HG02763 (cell line): ENCODE measurements at regions not wholly inside any gene's neighbourhood (a gene's known extent, or its start where the extent isn't known, plus 50 kb on each side); places are given as distances from the start of the nearest gene placed in this dataset.

ENCODE experiments used
- ATAC-seq: cut with Tn5 transposase; IDR thresholded peaks from one replicate; pipeline ENCODE4 v1.9.1; 2021; ENCODE audit warnings: mild to moderate bottlenecking, moderate library complexity; ENCODE audit not compliant: unreplicated experiment

DNA sequence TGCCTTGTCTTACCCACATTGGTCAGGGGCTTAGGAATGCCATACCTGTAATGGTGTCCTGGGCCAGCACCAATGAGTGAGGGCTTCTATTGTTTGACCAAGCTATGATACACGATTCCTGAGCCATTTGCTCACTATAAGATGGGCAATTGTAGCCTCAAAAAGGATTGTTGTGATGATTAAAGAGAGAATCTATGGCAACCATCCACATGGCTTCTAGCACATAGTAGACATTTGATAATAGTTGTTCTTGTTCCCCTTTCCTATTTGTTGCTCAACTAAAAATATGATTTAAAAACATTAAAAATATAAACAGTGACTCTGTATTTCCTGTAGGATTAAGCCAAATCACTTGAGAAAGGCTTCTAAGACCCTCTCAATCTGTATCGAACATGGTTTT lies 366.1 kb downstream of the PCNX1 start:
- ATAC-seq, result no peak

DNA sequence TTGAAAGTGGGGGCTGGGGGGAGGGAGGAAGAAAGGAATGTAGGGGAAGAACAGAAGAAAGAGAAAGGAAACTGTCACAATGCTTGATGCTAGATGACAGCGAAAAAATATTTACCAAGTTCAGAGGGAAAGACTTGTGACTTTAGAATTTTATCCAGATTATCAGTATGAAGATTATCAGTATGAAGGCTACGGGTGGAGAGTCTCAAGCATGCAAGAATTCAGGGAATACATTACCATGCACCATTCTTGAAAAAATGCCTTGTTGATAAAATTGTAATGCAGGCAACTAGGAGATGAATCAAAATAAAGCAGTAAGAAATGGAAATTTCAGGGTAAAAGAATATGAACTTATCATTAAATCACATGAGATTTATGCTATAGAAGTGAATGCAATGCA lies 376.8 kb downstream of the PCNX1 start:
- no peak for ATAC-seq

DNA sequence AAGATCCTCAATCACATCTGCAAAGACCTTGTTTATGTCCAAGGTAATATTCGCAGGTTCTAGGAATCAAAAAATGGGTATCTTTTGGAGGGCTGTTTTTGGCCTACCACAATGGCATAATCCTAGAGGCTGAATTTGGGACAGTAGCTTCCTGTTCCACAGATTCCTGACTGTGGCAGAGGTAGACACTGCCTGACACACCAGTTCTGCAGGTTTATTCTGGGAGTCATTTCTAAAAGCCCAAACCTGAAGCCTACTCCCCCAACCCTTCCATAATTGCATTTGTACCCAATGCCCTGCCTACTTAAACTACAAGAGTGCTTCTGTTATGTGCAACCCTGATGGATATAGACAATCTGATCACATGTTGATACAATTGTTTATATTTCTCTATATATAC lies 378.9 kb downstream of the PCNX1 start:
- ATAC-seq, result no peak

DNA sequence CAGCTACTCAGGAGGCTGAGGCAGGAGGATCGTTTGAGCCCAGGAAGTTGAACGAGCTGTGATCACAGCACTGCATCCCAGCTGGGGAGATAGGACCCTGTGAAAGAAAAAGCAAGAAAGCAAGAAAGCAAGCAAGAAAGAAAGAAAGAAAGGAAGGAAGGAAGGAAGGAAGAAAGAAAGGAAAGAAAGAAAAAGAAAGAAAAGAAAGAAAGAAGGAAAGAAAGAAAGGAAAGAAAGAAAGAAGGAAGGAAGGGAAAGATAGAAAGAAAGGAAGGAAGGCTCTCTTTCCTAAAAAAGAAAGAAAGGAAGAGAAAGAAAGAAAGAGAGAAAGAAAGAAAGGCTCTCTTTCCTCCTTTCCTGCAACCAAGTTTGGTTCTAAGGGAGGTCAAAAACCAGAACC lies 380.3 kb downstream of the PCNX1 start:
- no peak for ATAC-seq

DNA sequence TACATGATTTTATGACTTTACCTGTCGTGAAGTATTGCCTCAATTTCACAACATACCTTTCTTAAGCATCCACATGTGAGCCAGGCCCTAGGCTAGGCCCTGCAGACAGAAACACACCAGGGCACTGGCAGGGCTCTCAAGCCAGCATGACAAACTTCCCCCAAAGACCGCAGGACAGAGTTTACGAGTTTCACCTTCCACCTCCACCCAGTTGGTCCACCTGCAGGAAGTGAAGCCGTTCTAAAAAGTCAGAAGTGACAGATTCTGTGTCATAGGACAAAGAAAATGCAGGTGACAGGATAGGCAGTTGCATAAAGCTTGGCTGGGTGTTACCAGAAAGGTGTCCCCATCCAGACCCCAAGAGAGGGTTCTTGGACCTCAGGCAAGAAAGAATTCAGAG lies 382.3 kb downstream of the PCNX1 start:
- peak; percentile 79 for ATAC-seq

DNA sequence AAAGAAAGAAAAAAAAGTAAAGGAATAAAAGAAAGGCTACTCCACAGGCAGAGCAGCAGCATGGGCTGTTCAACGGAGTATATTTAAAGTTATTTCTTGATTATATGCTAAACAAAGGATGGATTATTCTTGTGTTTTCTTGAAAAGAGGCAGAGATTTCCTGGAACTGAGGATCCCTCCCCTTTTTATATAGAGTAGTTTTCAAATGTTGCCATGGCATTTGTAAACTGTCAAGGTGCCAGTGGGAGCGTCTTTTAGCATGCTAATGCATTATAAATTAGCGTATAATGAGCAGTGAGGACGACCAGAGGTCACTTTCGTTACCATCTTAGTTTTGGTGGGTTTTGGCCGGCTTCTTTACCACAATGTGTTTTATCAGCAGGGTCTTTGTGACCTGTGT lies 383.0 kb downstream of the PCNX1 start:
- ATAC-seq, result no peak

DNA sequence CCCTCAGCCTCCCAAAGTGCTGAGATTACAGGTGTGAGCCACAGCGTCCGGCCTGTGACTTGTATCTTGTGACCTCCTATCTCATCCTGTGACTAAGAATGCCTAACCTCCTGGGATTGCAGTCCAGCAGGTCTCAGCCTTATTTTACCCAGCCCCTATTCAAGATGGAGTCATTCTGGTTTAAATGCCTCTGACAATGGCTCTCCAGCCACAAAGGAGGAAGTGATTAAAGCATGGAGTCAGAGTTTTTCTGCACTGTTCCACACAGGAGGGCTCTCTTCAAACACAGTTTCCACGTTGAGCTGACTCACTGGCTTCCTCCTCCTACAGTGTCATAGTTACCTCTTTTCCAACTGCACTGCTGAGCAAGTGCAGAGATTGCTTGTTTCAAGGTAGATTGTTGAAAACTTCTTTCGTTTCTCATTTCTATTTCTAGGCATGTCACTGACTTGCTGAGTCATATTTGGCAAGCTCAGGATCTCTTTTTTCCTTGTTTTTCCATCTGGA lies 383.8 kb downstream of the PCNX1 start:
- ATAC-seq, result no peak

DNA sequence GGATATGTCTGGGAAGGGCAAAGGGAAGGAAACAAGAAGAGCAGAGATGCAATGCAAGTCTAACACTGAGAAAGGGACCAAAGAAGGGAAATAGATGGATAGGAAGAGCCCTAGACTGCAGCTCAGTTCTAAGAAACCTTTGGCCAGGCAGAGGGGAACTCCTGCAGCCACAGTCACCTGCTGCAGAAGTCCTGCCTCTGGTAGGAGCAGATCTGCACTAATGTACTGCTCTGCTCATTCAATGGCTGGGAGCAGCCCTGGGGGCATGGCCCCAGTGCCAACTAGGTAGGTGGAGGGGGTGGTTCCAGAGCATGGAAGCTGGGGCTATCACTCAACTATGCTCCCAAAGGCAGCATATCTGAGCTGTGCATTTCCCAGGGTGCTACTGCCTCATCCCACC lies 388.9 kb downstream of the PCNX1 start:
- no peak for ATAC-seq

DNA sequence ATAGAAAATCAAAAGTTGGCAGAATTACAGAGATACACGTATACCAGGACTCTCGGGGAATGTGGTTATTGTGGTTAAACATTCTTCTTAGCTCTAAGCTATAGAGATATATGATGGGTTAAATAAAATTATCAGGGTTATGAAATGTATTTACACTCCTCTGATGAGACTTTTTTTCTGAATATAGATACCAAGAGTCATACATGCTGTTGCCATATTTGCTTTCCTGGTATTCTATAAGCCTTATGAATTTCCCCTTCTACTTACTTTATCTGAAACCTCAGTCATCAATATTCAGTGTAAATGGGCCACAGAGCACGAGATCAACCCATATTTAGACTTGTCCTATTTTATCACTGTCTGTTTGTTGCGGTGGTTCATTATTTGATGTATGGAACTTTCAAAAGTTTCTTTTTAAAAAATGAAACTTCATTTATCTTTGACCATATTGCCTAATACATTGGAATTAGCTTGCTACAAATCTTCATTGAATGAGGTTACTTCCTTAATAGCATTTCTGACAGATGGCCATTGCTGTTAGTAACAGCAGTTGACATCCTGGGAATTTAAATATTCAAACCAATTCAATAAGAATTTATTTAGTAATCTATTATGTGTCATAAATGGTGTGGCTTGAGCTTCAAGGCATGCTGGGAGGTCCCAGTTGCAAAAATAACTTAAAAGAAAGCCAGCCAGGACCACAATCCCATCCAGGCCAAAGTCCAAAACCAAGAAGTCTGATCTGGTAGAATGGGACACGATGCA lies 393.5 kb downstream of the PCNX1 start:
- no peak for ATAC-seq

DNA sequence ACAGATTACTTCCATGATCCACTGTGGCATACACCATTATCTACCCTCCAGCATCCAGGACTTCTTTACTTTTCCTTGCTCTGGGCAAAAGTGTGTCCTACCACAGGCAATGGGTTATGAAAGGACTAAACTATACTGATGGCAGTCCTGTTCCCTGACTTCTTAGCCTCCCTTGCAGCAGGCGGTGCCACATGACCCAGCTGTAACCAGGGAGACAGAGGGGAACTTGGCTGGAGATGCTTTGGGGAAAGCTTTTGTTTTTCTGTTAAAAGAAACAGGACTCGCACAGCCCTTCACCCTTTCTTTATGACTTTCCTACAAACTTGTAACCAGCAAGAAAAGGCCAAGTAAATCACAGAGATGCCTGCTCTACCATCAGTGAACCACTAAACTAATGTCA lies 394.4 kb downstream of the PCNX1 start:
- no peak for ATAC-seq

DNA sequence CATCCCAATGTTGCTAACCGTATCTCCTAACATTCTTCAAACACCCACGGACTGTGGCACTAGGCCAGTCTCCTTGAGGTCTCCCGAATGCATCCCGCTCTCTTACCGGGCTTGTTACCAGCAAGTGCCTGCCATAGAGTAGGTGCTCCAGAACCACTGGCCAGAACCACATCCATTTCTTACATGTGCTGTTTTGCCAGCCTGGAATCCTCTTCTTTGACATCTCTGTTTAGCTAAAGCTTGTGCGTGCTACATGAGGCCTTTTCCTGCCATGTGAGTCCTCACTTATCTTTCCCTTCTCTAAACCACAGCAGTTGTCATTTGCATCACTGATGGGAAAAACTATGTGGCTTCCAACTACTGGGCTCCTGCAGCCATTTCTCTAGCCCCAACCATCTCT lies 397.4 kb downstream of the PCNX1 start:
- ATAC-seq, result no peak

DNA sequence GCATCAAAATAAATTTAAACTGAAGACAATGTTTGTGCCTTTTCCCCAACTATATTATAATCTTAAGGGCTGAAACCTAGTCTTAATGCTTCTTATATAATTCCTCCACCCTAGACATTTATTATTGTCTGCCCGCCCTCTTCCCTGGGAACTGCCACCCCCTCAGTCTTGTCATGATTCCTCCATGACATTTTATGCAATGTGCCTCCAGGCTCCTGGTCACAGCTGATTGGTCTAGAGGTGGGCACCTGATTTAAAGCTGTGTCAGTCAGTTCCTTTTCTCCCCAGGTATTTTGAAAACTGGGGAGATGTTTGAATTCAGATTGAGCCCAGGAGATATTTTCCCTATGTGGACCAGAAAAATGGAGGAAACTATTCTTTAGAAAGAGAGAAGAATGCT lies 401.4 kb downstream of the PCNX1 start:
- no peak for ATAC-seq

DNA sequence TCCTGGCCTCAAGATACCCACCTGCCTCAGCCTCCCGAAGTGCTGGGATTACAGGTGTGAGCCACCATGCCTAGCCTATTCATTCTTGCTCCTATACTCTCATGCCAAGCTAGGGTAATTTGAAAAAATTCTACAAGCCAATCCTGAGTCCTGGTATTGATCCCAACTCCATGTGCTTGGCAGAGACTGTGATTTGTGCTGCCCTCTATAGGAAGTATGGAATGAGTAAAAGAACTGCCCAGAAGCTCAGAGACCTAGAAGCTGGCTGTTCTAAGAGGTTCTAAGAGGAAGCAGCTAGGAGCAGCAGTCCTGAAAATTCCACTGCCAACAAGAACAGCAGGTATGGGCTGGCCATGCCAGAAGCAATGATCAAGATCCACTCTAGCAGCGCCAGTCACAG lies 402.5 kb downstream of the PCNX1 start:
- no peak for ATAC-seq

DNA sequence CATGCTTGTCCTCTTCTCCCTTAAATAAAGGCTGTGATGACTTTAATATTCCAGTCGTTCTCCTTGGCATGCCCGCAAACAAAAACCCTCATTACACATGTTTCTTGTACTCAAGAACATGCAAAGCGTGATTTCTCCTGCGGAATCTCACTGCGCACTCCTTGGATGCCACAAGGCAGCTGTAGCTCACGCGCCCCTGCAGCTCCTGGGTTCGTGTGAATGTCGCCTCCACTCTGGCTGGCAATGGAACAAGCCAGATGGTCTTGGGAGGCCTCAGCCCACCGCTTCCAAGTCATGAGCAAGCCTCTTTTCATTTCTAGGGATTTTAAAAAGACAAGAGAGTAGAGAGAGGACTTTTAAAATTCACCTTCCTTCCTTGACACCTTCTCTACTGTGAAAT lies 403.8 kb downstream of the PCNX1 start:
- ATAC-seq, result no peak

DNA sequence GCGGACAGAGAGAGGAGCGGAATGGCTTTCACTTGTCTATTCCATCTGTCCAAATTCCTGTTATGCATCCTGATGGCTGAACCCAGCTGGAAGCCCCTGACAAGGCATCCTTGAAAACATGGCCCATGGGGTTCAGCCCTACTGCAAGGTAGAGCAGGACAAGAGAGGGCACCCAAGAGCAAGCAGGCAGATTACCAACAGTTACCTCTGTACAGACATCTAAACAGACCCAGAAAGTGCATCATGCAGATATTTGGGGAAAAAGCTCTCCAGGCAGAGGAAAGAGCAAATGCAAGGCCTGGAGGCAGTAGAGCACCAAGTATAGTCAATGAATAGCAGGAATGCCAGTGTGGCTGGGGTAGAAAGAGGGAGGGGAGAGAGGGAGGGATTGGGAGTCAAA lies 407.5 kb downstream of the PCNX1 start:
- no peak for ATAC-seq

DNA sequence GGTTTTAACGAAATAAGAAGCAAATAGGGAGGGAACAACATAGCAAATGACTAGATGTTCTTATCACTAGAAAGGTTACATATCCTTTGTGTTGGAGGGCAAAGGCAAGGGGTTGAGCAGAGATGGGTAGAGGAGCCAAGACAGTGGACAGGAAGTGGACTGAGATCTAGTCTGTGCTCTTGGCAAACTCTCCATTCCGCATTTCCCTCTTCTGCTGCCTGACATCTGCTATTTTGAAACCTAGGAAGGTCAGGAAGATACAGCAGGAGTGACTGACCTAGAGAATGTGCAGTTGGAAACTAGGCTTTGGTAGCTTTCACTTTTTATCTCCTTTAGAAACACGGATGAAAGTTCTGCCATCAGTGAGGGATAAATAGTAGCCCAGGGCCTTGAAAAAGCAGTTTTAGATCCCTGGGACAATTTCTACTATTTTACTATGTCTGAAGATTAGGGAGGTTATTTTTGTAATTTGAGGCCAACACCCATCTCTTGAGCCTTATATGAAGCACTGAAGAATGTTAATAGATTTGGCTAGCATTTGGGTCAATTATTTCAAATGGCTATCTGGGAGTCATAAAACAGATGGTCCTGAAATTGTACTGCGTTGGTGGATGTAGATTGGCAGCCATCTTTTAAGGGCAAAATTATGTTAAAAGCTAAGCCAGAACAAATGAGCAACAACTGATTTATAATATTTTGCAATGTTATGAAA lies 410.3 kb downstream of the PCNX1 start:
- no peak for ATAC-seq

DNA sequence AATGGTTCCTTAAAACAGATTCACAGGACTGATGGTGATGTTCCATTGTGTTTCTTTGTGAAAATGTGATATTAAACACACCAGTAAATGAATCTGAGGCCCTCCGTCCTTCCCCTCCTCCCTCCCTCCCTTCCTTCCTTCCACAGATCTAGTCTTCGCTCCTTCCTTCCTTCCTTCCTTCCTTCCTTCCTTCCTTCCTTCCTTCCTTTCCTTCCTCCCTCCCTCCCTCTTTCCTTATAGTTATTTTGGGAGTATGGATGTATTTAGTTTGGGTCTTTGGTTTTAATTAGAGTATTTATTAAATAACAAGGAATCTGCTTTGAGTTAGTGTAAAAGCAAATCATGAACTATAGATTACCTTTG lies 410.8 kb downstream of the PCNX1 start:
- no peak for ATAC-seq

DNA sequence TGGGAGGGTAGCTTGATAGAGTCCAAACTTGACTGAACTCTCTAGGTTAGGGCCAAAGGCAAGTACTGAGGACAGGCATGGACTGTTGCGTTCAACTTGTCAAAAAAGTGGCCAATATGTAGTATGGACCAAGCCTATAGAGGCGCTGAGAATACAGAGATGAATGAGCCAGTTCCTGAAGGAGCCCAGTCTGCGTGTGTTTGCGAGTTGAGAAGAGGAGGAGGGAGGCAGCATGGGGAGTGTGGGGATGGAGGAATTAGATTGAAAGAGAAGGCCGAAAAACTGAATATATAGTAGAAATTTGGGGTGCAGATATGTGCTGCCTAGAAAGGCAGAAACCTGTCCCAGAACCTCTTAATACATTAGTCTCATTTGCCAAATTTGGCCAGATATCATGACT lies 412.4 kb downstream of the PCNX1 start:
- ATAC-seq, result no peak

DNA sequence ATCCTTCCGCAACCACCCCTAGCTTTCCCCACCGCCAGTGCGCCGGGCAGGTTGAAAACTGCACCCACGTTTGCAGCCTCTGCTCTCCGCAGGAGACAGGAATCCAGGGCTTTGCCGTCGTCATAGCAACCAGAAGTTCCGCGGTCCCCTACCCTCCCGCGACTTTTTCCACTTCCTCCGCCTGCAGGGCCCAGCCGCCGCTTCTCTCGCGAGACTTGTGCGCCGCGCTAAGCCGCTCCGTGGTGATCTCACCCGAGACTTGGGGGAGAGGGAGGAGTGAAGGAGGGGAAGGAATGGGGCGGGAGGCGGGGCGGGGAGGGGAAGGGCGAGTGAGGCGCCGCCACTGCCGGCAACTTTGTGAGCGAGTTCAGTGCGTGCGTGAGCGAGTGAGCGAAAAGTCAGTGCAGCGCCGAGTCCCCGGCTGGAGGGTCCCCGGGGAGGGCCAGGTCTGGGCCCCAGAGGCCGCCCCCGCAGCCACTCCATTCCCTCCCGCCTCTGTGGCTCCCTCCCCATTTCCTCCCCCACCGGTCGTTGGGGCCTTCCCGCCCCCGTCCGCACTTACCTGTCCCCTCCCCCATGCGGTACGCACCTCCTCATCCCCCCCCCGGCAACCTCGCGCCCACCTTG lies 413.0 kb downstream of the PCNX1 start, which contains the start of gene SIPA1L1:
SIPA1L1 (plus strand) TSS at position 370 of the 627 bp plus-strand sequence.
- peak; percentile 76 for ATAC-seq

DNA sequence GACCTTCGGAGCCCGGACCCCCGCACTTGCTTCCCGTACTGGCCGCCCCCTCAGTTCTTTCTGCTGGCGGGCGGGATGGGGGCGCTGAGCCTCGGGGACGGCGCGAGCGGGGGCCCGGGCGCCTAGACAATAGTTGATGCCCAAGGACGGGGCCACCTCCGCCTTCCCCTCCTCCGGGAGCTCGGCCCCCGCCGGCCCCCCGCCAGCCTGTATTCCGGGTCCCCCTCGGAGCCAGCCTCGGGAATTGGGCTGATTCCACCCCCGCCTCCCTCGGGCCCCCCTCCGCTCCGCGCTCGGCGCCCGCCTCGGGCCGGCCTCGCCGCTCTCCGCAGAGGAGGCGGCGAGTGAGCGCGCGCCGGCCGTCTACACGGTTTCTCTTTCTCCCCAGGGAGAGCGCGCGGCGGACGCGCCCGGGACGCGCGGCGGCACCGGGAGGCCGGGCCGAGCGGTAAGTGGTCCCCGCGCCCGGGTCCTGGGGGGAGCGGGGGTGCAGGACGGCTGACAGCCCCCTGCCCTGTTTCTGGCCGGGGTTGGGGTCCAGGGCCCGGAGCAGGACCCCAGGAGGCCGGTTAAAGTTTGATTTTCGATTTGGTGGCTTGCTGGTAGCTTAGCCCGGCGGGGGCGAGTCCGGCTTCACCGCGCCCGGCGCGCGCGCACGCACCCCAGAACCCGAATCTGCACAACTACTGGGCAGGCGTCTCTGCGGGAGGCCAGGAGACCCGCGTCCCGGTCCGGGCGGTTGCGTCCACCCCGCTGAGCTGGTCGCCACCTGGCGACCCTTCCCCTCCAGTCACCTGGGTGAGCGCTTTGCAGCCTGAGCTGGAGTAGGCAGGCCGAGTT lies 413.7 kb downstream of the PCNX1 start:
- peak; percentile 23 for ATAC-seq
